NCI-H1105 (cell line): ENCODE measurements at regions not wholly inside any gene's neighbourhood (a gene's known extent, or its start where the extent isn't known, plus 50 kb on each side); places are given as distances from the start of the nearest gene placed in this dataset.
"Not testable (repeated sequence)": the region's sequence is repeated elsewhere in the genome, so short reads cannot be mapped to it uniquely, and the experiment has no call there.

Experiments used
- DNase-seq: peaks from one replicate; lab custom pipeline; 2025; lab: John Stamatoyannopoulos, UW

- no peak for DNase-seq
Observed at GRCh38 chr10:8173243-8173865, 118.9 kb downstream of the GATA3 start.

- DNase-seq, result no peak
Observed at GRCh38 chr10:8173866-8174243, 119.4 kb downstream of the GATA3 start.

DNA sequence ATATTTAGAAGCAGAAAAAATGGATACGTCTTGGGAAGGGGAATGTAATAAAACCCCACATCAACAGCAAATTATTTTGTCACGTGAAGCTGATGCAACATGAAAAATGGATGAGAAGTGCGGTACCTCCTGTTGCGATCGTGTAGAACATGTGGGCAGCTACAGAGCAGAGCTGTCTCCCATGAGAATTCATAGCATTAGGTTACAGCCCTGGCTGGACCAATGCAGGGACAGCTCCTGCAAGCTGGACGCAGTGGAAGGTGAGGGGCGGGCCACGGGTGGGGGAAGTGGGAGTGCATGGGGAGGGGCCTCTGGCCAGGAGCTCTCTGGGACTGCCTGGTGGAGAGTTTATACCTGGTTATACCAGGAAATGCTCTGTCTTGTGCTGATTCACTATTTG lies 120.3 kb downstream of the GATA3 start:
- DNase-seq, result no peak

- not testable (repeated sequence) for DNase-seq
Observed at GRCh38 chr10:8177526-8177925, 123.0 kb downstream of the GATA3 start.

GRCh38 chr10:8179773-8180172 lies 125.3 kb downstream of the GATA3 start:
- DNase-seq, result not testable (repeated sequence)

DNA sequence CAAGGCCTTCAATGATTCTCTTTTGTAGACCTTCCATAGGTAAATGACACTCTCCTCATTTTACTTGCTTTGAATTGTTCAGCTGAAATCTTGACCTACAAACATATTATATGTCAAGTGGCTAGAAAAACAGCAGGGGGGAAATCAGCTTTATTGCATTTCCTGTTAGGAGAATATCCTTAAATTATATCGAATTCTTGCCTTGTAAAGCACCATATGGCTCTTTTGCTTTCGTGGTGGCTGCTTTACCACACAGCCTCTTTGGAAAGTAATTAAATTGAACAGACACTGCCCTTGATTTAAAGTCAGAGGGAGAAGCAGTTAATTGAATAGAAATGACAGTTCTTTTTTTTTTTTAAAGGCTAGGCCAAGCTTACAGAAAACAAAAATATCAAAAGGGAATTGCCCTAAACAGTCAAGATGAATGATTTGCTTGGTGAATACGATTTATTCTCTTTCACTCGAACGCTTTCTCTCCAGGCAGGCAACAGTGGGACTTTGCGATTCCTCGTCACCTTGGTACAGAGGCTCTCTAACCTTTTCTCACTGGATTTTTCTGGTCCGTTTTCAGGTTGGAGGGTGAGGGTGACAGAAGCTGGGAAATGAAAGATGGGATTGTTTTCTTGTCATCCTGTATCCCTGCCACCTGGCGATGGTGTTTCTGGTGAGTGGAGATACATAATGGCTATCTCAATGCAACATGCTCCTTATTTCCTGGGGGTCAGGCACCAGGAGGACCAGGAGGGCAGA lies 126.0 kb downstream of the GATA3 start:
- no peak for DNase-seq

DNA sequence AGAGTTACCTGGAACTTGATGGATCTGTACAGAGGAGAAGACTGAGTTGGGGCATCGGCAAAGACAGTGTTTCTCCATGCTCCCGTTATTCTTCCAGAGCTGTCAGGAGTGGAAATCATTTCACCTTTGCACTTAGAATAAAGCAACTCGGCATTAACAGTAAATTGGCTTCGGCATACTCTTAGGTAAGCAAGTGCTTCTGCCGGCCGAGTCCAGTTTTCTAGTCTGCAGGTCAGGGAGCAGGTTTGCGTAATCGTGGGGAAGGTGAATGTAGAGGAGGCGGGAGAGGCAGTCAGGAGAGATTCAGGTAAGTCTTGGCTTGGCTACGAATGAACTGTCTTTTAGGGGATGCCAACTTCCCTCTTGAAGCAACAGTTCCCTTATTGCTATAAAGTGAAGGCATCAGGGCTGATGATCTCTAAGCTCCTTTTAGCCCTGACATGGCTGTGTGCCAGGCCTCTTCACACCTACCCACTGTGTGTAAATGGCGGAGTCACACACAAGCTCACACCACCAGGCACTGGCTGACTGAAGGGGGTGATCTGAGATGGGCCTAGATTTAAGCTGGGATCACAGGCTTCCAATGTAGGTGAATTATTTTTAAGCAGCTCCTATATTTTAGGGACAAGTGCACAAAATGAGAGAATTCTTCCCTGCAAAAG lies 127.1 kb downstream of the GATA3 start:
- no peak for DNase-seq

DNA sequence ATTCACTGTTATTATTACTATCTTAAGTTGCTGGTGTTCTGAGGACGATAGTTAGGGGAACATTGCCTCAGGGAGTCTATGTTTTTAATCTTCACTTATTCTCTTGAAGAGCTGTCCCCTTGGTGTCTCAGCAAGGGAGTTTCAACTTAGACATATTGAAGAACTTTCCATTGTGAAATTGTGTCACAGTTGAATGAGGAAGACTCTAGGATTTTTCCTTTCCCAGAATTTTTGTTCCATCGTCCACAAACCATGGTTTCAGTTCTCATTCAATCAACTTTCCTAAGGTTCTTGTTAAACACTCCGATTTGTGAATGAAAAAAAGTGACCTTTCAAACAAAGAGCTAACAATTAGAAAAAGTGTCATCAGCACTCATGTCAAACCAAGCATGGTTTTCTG lies 128.3 kb downstream of the GATA3 start:
- no peak for DNase-seq

DNA sequence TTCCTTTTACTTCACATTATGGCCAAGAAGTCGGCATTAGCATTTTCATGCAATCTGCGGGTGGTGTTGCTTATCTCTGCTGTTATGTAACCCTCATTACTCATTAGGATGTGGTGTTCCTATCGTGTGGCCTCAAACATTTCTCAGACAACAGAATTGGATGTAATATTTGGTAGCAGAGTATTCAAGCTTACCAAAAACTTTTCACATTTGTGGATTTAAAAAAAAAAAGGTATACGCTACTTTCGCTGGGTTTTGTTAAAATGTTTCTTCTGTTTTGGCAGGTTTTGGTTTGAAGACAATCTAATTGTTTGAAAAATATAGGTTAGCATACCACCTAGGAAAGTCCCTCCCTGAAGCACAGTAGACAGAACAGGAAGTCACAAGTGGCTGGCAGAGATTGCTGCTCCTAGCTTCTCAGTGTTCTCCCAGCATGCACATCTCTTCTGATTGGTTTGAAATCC lies 128.8 kb downstream of the GATA3 start:
- no peak for DNase-seq

GRCh38 chr10:8187171-8187666 lies 132.7 kb downstream of the GATA3 start:
- DNase-seq, result no peak

GRCh38 chr10:8189458-8189857 lies 135.0 kb downstream of the GATA3 start:
- DNase-seq, result no peak

- no peak for DNase-seq
Observed at GRCh38 chr10:8192301-8192700, 137.8 kb downstream of the GATA3 start.

DNA sequence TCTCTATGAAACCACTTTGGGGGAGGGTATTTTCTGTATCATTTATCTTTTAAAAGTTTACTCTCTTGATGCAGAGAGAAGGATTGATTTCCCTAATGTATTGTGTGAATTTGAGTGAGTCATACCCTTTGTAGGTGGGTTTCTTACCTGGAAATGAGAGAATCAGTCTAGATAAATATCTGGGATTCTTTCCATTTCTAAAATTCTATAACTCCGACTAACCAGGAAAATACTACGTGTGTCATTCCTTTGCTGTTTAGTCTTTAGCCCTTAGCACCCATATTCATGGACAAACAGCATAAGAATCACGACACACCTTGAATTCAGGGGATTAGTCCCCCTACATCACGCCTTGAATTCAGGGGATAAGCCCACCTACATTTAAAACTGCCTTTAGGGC lies 139.1 kb downstream of the GATA3 start:
- DNase-seq, result no peak

DNA sequence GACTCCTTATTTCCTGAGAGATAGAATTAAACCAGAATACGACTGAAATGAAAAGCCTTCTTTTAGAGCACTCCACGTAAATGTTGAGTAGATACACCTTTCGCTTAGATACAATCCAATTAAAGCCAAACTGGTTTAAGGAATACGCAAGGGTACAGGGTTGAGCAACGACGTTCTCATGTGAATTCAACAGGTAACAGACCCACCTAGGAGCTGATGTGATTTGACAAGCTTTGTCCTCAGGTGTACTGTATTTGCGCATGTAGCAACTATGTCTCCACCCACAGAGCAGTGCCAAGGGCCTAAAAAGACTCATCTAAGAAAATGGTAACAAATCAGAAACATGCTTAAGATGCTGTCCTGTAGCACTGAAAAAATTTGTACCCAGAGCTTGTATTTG lies 139.6 kb downstream of the GATA3 start:
- DNase-seq, result no peak

DNA sequence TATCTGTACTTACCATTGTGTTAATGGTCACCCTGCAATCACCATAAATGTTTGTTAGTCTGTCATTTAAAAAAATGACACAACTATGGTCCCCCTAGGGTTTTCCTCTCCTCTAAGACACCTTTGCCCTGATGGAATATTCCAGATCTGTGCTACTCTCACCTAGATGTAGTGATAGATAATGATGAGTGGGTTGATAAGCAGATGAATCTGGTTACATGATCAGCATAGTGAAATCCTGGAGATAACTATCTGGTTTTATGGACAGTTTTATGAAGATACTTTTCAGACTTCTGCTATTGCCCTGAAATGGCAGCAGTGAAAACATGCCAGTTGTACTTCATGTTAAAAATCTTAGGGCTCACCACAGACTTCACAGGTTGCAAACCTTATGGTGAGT lies 152.4 kb downstream of the GATA3 start:
- DNase-seq, result no peak

GRCh38 chr10:8211631-8212030 lies 157.1 kb downstream of the GATA3 start:
- no peak for DNase-seq

GRCh38 chr10:8213735-8214134 lies 159.2 kb downstream of the GATA3 start:
- DNase-seq, result no peak

DNA sequence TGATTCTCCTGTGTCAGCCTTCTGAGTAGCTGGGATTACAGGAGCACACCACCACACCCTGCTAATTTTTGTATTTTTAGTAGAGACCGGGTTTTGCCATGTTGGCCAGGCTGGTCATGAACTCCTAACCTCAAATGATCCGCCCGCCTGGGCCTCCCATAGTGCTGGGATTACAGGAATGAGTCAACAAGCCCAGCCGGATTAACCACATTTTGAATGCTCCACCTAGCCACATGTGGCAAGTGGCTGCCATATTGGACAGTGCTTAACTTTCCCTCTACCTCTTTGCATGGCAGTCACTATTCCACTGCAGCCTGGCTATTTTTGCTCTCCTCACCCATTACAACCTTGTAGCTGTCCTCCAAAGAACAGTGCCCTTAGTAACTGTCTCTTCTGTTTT lies 160.1 kb downstream of the GATA3 start:
- no peak for DNase-seq

GRCh38 chr10:8216893-8217292 lies 162.4 kb downstream of the GATA3 start:
- DNase-seq, result no peak

DNA sequence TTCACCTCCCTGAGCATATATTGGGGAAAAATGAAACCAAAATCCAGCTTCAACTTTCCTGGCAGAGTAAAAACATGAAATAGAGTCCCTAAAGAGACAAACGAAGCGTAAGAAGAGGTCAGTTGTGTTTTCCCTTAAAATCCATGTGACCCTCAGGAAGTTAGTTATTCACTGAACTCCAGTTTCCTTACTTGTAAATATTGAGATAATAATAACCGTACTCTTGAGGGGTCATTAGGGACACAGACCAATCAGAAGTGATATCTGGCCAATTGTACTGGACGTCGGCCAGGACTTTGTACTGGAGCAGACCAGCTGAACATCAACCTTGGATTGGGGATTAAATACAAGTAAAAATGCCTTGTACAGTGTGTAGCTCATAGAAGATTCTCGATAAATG lies 167.0 kb downstream of the GATA3 start:
- DNase-seq, result no peak

DNA sequence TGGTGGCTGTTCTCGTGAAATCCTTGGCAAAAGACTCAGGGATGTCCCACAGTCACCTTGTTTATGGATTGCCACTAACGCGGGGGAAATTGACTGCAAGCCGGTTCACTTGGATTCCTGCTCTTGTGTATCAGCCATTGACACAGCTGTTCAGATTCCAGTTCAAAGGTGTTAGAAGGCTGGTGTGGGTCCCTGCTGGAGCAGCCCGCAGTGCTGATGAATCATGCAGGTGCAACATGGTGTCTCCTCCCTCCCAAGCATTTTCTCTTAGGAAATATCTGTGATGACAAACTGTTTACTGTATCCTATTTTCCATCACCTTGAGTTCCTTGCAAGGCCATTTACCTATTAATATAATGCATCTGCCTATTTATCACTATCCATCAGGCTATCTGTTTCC lies 170.1 kb downstream of the GATA3 start:
- DNase-seq, result no peak

DNA sequence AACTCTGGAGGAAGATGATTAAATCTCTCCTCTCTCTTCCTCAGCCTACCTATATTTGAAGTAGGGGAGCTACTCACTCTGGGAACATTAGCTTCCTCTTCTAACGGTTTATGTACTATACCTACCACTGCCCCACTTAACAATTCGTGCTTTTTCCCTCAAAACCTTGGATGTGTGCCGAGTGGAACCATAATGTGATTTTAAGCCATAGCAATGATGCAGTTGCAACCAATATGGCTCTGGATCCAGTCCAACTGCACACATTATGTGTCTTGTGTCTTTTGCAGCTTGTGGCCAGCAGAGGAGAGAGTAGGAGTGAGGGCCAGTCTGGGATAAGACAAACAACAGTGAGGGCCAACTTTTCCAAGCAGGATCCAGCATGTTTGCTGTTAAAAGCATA lies 170.7 kb downstream of the GATA3 start:
- no peak for DNase-seq

- DNase-seq, result no peak
Observed at GRCh38 chr10:8227246-8227645, 172.8 kb downstream of the GATA3 start.
